Right ventricle myocardium superior (tissue), 1 donor: ENCODE measurements at regions not wholly inside any gene's neighbourhood (a gene's known extent, or its start where the extent isn't known, plus 50 kb on each side); places are given as distances from the start of the nearest gene placed in this dataset.

Experiments used
- ATAC-seq: fragments of 200-7000 bp; cut with Tn5 transposase; one replicate; pipeline ENCODE4 v1.9.1; 2020; ENCODE audit warnings: mild to moderate bottlenecking; ENCODE audit not compliant: poor library complexity
- DNase-seq: peaks from one replicate; pipeline ENCODE4 v3.0.0-alpha.2; 2020
- intact Hi-C: fragments of 100-400 bp; cut with DNase I; formaldehyde crosslinking; loops from one replicate; pipeline ENCODE4 v1.11.2; 2022
- donor health status: DM: no; HTN: yes; CAD: no; lungs with severe emphysema.

DNA sequence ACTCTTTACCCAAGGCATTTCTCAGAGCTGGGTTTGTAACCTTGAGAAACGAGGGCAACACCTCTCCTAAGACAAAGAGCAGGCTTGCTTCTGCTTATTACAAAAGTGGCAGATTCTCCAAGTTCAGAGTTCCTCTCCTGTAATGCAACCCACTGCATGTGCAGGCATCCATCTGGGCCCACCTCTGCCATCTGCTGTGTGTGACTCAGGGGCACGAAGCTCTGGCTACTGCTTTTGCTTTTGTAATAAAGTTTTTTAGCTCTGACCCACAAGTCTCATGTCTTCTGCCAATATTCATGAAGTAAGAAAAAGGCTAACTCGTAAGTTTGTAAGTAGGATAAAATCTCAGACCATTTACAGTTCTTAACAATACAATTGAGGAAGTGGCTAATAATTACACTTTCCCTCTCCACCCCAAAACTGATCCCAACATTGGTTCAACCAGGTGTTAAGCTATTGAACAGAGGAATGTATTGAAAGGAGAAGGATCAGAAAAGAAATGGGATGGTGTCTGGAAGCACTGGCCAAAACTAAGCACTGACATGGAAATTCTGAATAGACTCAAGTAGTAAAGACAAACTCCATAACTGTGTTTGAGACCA lies 51.7 kb upstream of the SMLR1 start:
- intact Hi-C loops, result no loop called here
- DNase-seq (no peak), ATAC-seq (no peak)

GRCh38 chr6:130776287-130776925 lies 50.8 kb upstream of the SMLR1 start:
- intact Hi-C loops, result no loop called here
- no peak for ATAC-seq
- DNase-seq, result no peak
